HepG2 (cell line): ENCODE measurements at regions not wholly inside any gene's neighbourhood (a gene's known extent, or its start where the extent isn't known, plus 50 kb on each side); places are given as distances from the start of the nearest gene placed in this dataset.

ENCODE experiments used
- ATAC-seq: fragments of 200-7000 bp; cut with Tn5 transposase; 3 replicates; pipeline ENCODE4 v1.9.1; 2020; ENCODE audit warnings: mild to moderate bottlenecking, moderate library complexity
- BruUV-seq: library from RNA; stranded (reverse); fragments of 400-500 nt; replicated peaks from 2 replicates; lab custom pipeline; 2021; lab: Mats Ljungman, UMichigan
- CTCF ChIA-PET: fragments of 300-600 bp; formaldehyde crosslinking; extraction: SDS; loops from one replicate; lab custom pipeline; 2021; ENCODE audit warnings: low total read pairs, inconsistent platforms, low intra/inter-chr PET ratio; lab: Yijun Ruan, JAX
- POLR2A ChIA-PET: fragments of 350-600 bp; sonication (Branson Sonifier 250); formaldehyde crosslinking; loops from one replicate; lab custom pipeline; 2020; ENCODE audit warnings: antibody characterized with exemption, inconsistent platforms; lab: Yijun Ruan, JAX
- DNase-seq: peaks from one replicate; pipeline ENCODE4 v3.0.0-alpha.2; 2015; ENCODE audit warnings: low spot score
- FAIRE-seq: peaks from 3 replicates; lab custom pipeline; 2011; peaks lifted over from hg19 to GRCh38; lab: Jason Lieb, UNC
- H2AFZ ChIP-seq: one replicate; pipeline ENCODE4 v1.6.1; 2011; ENCODE audit warnings: low read length, inconsistent platforms
- H3K27ac ChIP-seq: fragments of 300-600 bp; 3 replicates; pipeline ENCODE4 v1.8.0; 2011; ENCODE audit warnings: mixed run types, mild to moderate bottlenecking, mixed read lengths, low read length, inconsistent platforms; ENCODE audit not compliant: insufficient read depth; ENCODE audit errors: extremely low read length
- H3K27me3 ChIP-seq, 2 experiments: fragments of 200-600 bp in 1 of 2; 2 replicates in 1 of 2; 3 replicates in 1 of 2; pipeline versions ENCODE4 v1.6.0 to v1.8.0; 2011; ENCODE audit warnings: low read length in 2 of 2, mild to moderate bottlenecking in 2 of 2, moderate library complexity in 2 of 2, inconsistent platforms in 1 of 2; ENCODE audit not compliant: insufficient read depth in 2 of 2, control insufficient read depth in 1 of 2
- H3K36me3 ChIP-seq, 2 experiments: fragments of 200-600 bp in 1 of 2; replicated peaks in 1 of 2; 2 replicates in 1 of 2; 3 replicates in 1 of 2; pipeline versions ENCODE4 v1.5.1 to v1.8.0; 2011; ENCODE audit warnings: low read length in 2 of 2, inconsistent platforms in 1 of 2; ENCODE audit not compliant: insufficient read depth in 2 of 2, control insufficient read depth in 1 of 2
- H3K4me1 ChIP-seq: 2 replicates; pipeline ENCODE4 v1.5.1; 2012; ENCODE audit warnings: low read length, inconsistent platforms; ENCODE audit not compliant: insufficient read depth
- H3K4me2 ChIP-seq: 2 replicates; pipeline ENCODE4 v1.6.0; 2011; ENCODE audit warnings: low read depth, low read length, inconsistent platforms
- H3K4me3 ChIP-seq, 3 experiments: fragments of 200-600 bp in 1 of 3; sonication (generic), shearing (Covaris generic) in 1 of 3; replicated peaks in 1 of 3; 2 replicates each; pipeline ENCODE4 v1.5.1; 2011 to 2016; ENCODE audit warnings: low read length in 3 of 3, inconsistent platforms in 2 of 3, low read depth in 2 of 3, mild to moderate bottlenecking in 2 of 3, control low read depth in 1 of 3, mixed read lengths in 1 of 3; ENCODE audit not compliant: insufficient read depth in 1 of 3
- H3K79me2 ChIP-seq: one replicate; pipeline ENCODE4 v1.6.1; 2011; ENCODE audit warnings: low read length, inconsistent platforms; ENCODE audit not compliant: insufficient read depth
- H3K9ac ChIP-seq: 2 replicates; pipeline ENCODE4 v1.6.0; 2011; ENCODE audit warnings: mild to moderate bottlenecking, low read depth, low read length, inconsistent platforms; ENCODE audit not compliant: insufficient read depth
- H3K9me3 ChIP-seq: 2 replicates; pipeline ENCODE4 v1.5.1; 2012; ENCODE audit warnings: mild to moderate bottlenecking, low read length
- H4K20me1 ChIP-seq: 2 replicates; pipeline ENCODE4 v1.6.0; 2011; ENCODE audit warnings: inconsistent platforms, mild to moderate bottlenecking, low read length, moderate library complexity; ENCODE audit not compliant: insufficient read depth
- GLMP ChIP-seq: sonication (generic); formaldehyde crosslinking; IDR thresholded peaks from 2 replicates; pipeline ENCODE4 v1.9.0; 2021; ENCODE audit warnings: missing genetic modification reagents, mild to moderate bottlenecking, borderline replicate concordance
- GPBP1L1 ChIP-seq: sonication (generic); formaldehyde crosslinking; IDR thresholded peaks from 2 replicates; pipeline ENCODE4 v1.5.0; 2020; ENCODE audit warnings: mild to moderate bottlenecking, missing genetic modification reagents
- MNT ChIP-seq: fragments of 450-650 bp; IDR thresholded peaks from 2 replicates; pipeline ENCODE4 v1.6.1; 2016
- WGBS: methylation state at CpG from one replicate; pipeline ENCODE4 v1.1.6; 2017; ENCODE audit warnings: low lambda C conversion rate; 5-methylcytosine and 5-hydroxymethylcytosine counted together
- in situ Hi-C: cut with HindIII; loops from 2 replicates; pipeline ENCODE4 v1.10.0; 2017; ENCODE audit warnings: low pct_unique_long_range_greater_than_20kb; ENCODE audit not compliant: extremely low pct_ligation_motif_present
- intact Hi-C: fragments of 100-400 bp; cut with micrococcal nuclease; formaldehyde crosslinking; loops from one replicate; pipeline ENCODE4 v1.10.0; 2022; ENCODE audit not compliant: unreplicated experiment

GRCh38 chr14:104425171-104425681 lies 154.3 kb upstream of the C14orf180 start (continued):
- no peak for TF ChIP-seq GLMP (CRISPR knock-in tag)
- TF ChIP-seq, all 625 proteins: peak for 0

GRCh38 chr14:104425763-104426646 lies 153.6 kb upstream of the C14orf180 start:
- no peak for TF ChIP-seq GPBP1L1 (CRISPR knock-in tag)
- TF ChIP-seq MNT = peak; percentile 87
- Histone ChIP-seq H3K36me3 (no peaks in the 10 kb centered on the region), H3K79me2 (no peaks in the 10 kb centered on the region), H3K9ac (no peak overlapping the region), H3K4me1 (no peaks in the 10 kb centered on the region), H3K4me2 (no peak overlapping the region), H3K9me3 (no peaks in the 10 kb centered on the region), H2AFZ (no peak overlapping the region), H3K4me3 (no peak overlapping the region), H4K20me1 (no peaks in the 10 kb centered on the region), H3K27ac (no peak overlapping the region), H3K27me3 (peaks cover 19 to 47% of the 10 kb centered on the region in 2 experiments; a peak in 4 of 5 replicates)
- 27% methylated on average over 13 of the region's 20 CpGs for WGBS
- CTCF ChIA-PET = no interaction called here
- POLR2A ChIA-PET = no interaction called here
- intact Hi-C loops (no loop called here), in situ Hi-C loops (no loop called here)
- FAIRE-seq = no peak
- no peak for ATAC-seq
- DNase-seq = no peak
- BruUV-seq = no TSS peak
